Stomach (tissue), 8 donors: ENCODE measurements at regions not wholly inside any gene's neighbourhood (a gene's known extent, or its start where the extent isn't known, plus 50 kb on each side); places are given as distances from the start of the nearest gene placed in this dataset.

ENCODE experiments used
- DNase-seq, 2 donors: peaks; one replicate each; pipeline versions ENCODE4 v3.0.0 to v3.0.0-alpha.2; 2013 to 2019
- H3K27ac ChIP-seq, 5 donors: fragments of 200-600 bp in 4 of 5; sonication (generic) in 4 of 5; one replicate each; pipeline ENCODE4 v1.5.1; 2013 to 2019; ENCODE audit warnings: mild to moderate bottlenecking in 1 of 5, moderate library complexity in 1 of 5
- H3K27me3 ChIP-seq, 3 donors: fragments of 200-600 bp; sonication (generic); one replicate each; pipeline ENCODE4 v1.5.1; 2017 to 2019; ENCODE audit warnings: mixed run types in 1 of 3
- H3K36me3 ChIP-seq, 4 donors: fragments of 200-600 bp; sonication (generic); 1 replicate in 3 of 4; 2 replicates in 1 of 4; pipeline ENCODE4 v1.5.1; 2016 to 2019
- H3K4me1 ChIP-seq, 4 donors: fragments of 200-600 bp; sonication (generic); one replicate each; pipeline ENCODE4 v1.5.1; 2016 to 2019
- H3K4me3 ChIP-seq, 4 donors: fragments of 200-600 bp; sonication (generic) in 3 of 4; one replicate each; pipeline ENCODE4 v1.5.1; 2016 to 2019; ENCODE audit warnings: mild to moderate bottlenecking in 1 of 4
- H3K9me3 ChIP-seq, 4 donors: fragments of 200-600 bp; sonication (generic); one replicate each; pipeline ENCODE4 v1.5.1; 2016 to 2019
- CTCF ChIP-seq, 7 experiments: fragments of 450-650 bp in 4 of 7; fragments of 200-600 bp in 3 of 7; sonication (generic) in 3 of 7; IDR thresholded peaks; one replicate each; pipeline ENCODE4 v1.5.1; 2016 to 2019; ENCODE audit warnings: antibody characterized with exemption in 7 of 7, control low read depth in 2 of 7, mild to moderate bottlenecking in 1 of 7
- EP300 ChIP-seq: sonication (generic); formaldehyde crosslinking; IDR thresholded peaks from one replicate; pipeline ENCODE4 v1.6.1; 2017; ENCODE audit warnings: antibody characterized with exemption
- POLR2A ChIP-seq, 4 donors: fragments of 450-650 bp; IDR thresholded peaks; one replicate each; pipeline ENCODE4 v1.6.1; 2016; ENCODE audit warnings: antibody characterized with exemption in 4 of 4, control low read depth in 2 of 4, mild to moderate bottlenecking in 1 of 4, moderate library complexity in 1 of 4
- POLR2AphosphoS5 ChIP-seq, 3 donors: sonication (generic); formaldehyde crosslinking; IDR thresholded peaks; one replicate each; pipeline ENCODE4 v1.6.1; 2016; ENCODE audit warnings: antibody characterized with exemption in 3 of 3
- WGBS, 5 donors: extraction: QIAGEN DNeasy Blood & Tissue Kit in 3 of 5; methylation state at CpG; one replicate each; pipeline versions ENCODE4 v1.1.5 to v1.1.7; 2013 to 2018; 5-methylcytosine and 5-hydroxymethylcytosine counted together
- intact Hi-C: fragments of 100-400 bp; cut with DNase I; formaldehyde crosslinking; loops from one replicate; pipeline ENCODE4 v1.15.1; 2023; ENCODE audit warnings: low total_unique reads
- donor health status: healthy with polysubstance abuse.
- donor health status: Bipolar disorder and iron deficiency.
- donor health status: healthy.

- Histone ChIP-seq H3K27ac (no peak overlapping the region), H3K27me3 (no peaks in the 10 kb centered on the region), H3K36me3 (no peaks in the 10 kb centered on the region), H3K4me1 (no peaks in the 10 kb centered on the region), H3K4me3 (no peak overlapping the region), H3K9me3 (no peaks in the 10 kb centered on the region)
- DNase-seq, result peak in 1 of 2 donors; percentile 63
- no peak for TF ChIP-seq POLR2AphosphoS5 (IDR thresholded peaks at IDR 0.05)
- TF ChIP-seq CTCF (IDR thresholded peaks at IDR 0.05), result no peak
- no peak for TF ChIP-seq POLR2A (IDR thresholded peaks at IDR 0.05)
- TF ChIP-seq EP300, result no peak
- 44 to 58% (median 53%) methylated on average over 3 of the region's 3 CpGs for WGBS, 5 donors
- intact Hi-C loops, result no loop called here
These were observed 1782.4 kb upstream of the WWC1 start for GRCh38 chr5:166509085-166509484.

- no peak for DNase-seq
- intact Hi-C loops, result no loop called here
These were observed 1773.5 kb upstream of the WWC1 start for GRCh38 chr5:166517976-166518375.

GRCh38 chr5:166523206-166523605, 1768.2 kb upstream of the WWC1 start:
- no peaks in the 10 kb centered on the region for H3K4me1 ChIP-seq
- H3K36me3 ChIP-seq, result no peaks in the 10 kb centered on the region
- H3K4me3 ChIP-seq, result no peak overlapping the region
- WGBS, 5 donors, result 72 to 88% (median 86%) methylated on average over 2 of the region's 2 CpGs
- peaks cover 0 to 17% (median 0%) of the 10 kb centered on the region in 4 donors for H3K9me3 ChIP-seq
- no peak for DNase-seq
- no peaks in the 10 kb centered on the region for H3K27me3 ChIP-seq
- TF ChIP-seq POLR2A (IDR thresholded peaks at IDR 0.05), result no peak
- no peak for TF ChIP-seq POLR2AphosphoS5 (IDR thresholded peaks at IDR 0.05)
- no peak for TF ChIP-seq EP300
- no peak for TF ChIP-seq CTCF (IDR thresholded peaks at IDR 0.05)
- intact Hi-C loops, result no loop called here
- no peak overlapping the region for H3K27ac ChIP-seq

More at GRCh38 chr5:166517976-166518375, 1773.5 kb upstream of the WWC1 start:
- 69 to 75% (median 74%) methylated on average over 5 of the region's 5 CpGs for WGBS, 5 donors
- Histone ChIP-seq H3K4me3 (no peak overlapping the region), H3K27ac (no peak overlapping the region), H3K27me3 (no peaks in the 10 kb centered on the region), H3K4me1 (no peaks in the 10 kb centered on the region), H3K9me3 (peaks cover 0 to 6% (median 0%) of the 10 kb centered on the region in 4 donors), H3K36me3 (no peaks in the 10 kb centered on the region)
- no peak for TF ChIP-seq EP300
- no peak for TF ChIP-seq CTCF (IDR thresholded peaks at IDR 0.05)
- no peak for TF ChIP-seq POLR2AphosphoS5 (IDR thresholded peaks at IDR 0.05)
- TF ChIP-seq POLR2A (IDR thresholded peaks at IDR 0.05), result no peak

GRCh38 chr5:166529200-166529599, 1762.2 kb upstream of the WWC1 start:
- Histone ChIP-seq H3K4me1 (no peaks in the 10 kb centered on the region), H3K9me3 (peaks cover 0 to 11% (median 0%) of the 10 kb centered on the region in 4 donors), H3K27me3 (no peaks in the 10 kb centered on the region), H3K27ac (no peak overlapping the region), H3K36me3 (no peaks in the 10 kb centered on the region), H3K4me3 (no peak overlapping the region)
- intact Hi-C loops, result no loop called here
- TF ChIP-seq CTCF (IDR thresholded peaks at IDR 0.05), result no peak
- no peak for TF ChIP-seq POLR2AphosphoS5 (IDR thresholded peaks at IDR 0.05)
- TF ChIP-seq POLR2A (IDR thresholded peaks at IDR 0.05), result no peak
- TF ChIP-seq EP300, result no peak
- WGBS, 5 donors, result 36 to 49% (median 45%) methylated on average over 2 of the region's 2 CpGs
- no peak for DNase-seq
